ENCODE measurements at regions not wholly inside any gene's neighbourhood (a gene's known extent, or its start where the extent isn't known, plus 50 kb on each side); places are given as distances from the start of the nearest gene placed in this dataset.

DNA sequence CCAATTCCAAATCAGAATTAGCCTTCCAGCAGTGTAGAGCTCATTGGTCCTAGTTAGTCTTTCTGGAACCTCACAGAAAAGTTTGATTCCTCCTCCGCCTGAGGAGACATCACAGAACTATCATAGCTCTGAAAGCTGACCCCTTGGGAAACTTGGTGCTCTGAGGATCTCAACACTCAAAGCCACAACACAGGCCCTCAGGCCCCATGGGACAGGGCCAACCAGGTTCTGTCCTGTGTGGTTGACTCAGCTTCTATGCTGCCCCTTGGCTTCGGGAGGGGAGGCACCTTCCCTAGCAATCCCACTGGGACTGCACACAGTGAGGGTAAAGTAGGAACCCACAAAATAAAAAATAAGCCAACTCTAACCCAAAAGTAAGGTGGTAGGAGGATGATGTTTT lies 237.5 kb upstream of the ECI2 start:
- Histone ChIP-seq H3K9me3 (ENCODE audit: control insufficient read depth in 3 of 3, low read length in 3 of 3) (no peaks in the 10 kb centered on the region), H3K9ac (ENCODE audit: low read depth in 1 of 3, low read length in 3 of 3) (no peak overlapping the region), H3K27me3 (ENCODE audit: control insufficient read depth in 3 of 3, insufficient read depth in 3 of 3, low read length in 3 of 3) (no peaks in the 10 kb centered on the region), H3K36me3 (ENCODE audit: control insufficient read depth in 3 of 3, insufficient read depth in 3 of 3, low read length in 3 of 3) (no peaks in the 10 kb centered on the region), H3K4me1 (ENCODE audit: control insufficient read depth in 3 of 3, insufficient read depth in 3 of 3, low read length in 3 of 3) (peaks cover 36 to 50% (median 46%) of the 10 kb centered on the region in 3 donors), H3K4me3 (ENCODE audit: low read length in 3 of 3) (no peak overlapping the region), H3K27ac (ENCODE audit: low read depth, low read length) (no peak overlapping the region)

DNA sequence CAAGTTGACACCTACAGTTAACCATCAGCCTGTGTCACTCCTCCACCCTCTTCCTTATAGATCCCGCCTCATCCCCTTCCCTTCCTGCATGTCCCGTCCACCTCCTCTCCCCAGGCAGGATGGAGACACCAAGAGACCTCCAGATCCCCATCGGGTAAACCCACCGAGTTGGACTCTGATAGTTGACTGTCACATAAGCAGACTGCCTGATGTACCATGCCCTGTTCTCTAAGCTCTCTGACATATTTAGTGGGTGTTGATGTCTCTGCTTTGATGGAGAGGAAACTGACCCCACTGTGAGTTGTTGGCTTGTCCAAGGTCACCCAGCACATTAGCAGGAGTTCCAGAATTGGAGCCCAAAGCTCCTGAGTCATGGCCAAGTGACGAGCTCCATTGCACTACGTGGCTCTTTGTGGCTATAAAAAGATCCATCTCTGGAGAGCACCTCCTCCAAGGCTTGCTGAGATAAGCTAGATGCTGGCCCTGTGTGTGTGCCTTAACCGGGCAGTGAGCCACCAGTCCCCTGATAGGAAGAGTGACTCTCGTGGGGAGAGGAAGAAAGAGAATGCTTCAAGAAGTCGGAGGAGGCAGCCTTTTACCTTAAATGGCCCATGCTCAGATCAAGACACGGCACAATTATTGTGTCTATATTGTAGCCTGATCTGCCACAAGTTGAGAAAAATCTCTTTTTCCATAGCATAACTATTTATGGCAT lies 236.0 kb upstream of the ECI2 start:
- peak overlapping the region in 2 of 3 donors; percentile 68 to 69 for H3K9ac ChIP-seq (ENCODE audit: low read depth in 1 of 3, low read length in 3 of 3)
- peaks cover 36 to 44% (median 43%) of the 10 kb centered on the region in 3 donors for H3K4me1 ChIP-seq (ENCODE audit: control insufficient read depth in 3 of 3, insufficient read depth in 3 of 3, low read length in 3 of 3)
- no peaks in the 10 kb centered on the region for H3K9me3 ChIP-seq (ENCODE audit: control insufficient read depth in 3 of 3, low read length in 3 of 3)
- peak overlapping the region in 2 of 3 donors; percentile 9 to 22 for H3K4me3 ChIP-seq (ENCODE audit: low read length in 3 of 3)
- H3K36me3 ChIP-seq (ENCODE audit: control insufficient read depth in 3 of 3, insufficient read depth in 3 of 3, low read length in 3 of 3), result no peaks in the 10 kb centered on the region
- H3K27me3 ChIP-seq (ENCODE audit: control insufficient read depth in 3 of 3, insufficient read depth in 3 of 3, low read length in 3 of 3), result no peaks in the 10 kb centered on the region
- H3K27ac ChIP-seq (ENCODE audit: low read depth, low read length), result peak overlapping the region; percentile 82

DNA sequence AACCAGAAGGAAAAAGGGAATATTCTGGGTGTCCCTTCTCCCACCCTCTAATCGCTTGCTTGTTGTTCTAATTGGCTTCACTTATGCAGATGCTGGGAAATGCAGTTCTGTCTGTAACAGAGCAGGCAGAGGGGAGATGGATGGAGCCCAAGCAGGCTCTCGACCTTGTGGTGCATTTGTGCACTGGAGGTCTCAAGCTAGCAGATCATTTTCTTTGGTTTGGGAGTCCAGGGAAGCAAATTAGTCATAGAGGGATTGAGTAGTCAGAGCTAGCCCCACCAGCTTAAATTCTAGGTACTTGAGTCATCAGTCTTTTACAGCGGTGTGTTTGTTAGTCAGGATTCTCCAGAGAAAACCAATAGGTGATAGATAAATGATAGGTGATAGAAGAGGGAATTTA lies 234.7 kb upstream of the ECI2 start:
- Histone ChIP-seq H3K4me3 (ENCODE audit: low read length in 3 of 3) (no peak overlapping the region), H3K36me3 (ENCODE audit: control insufficient read depth in 3 of 3, insufficient read depth in 3 of 3, low read length in 3 of 3) (no peaks in the 10 kb centered on the region), H3K4me1 (ENCODE audit: control insufficient read depth in 3 of 3, insufficient read depth in 3 of 3, low read length in 3 of 3) (peaks cover 36 to 44% (median 43%) of the 10 kb centered on the region in 3 donors), H3K27me3 (ENCODE audit: control insufficient read depth in 3 of 3, insufficient read depth in 3 of 3, low read length in 3 of 3) (no peaks in the 10 kb centered on the region), H3K9ac (ENCODE audit: low read depth in 1 of 3, low read length in 3 of 3) (peak overlapping the region in 2 of 3 donors; percentile 24 to 63), H3K27ac (ENCODE audit: low read depth, low read length) (peak overlapping the region; percentile 3), H3K9me3 (ENCODE audit: control insufficient read depth in 3 of 3, low read length in 3 of 3) (no peaks in the 10 kb centered on the region)

DNA sequence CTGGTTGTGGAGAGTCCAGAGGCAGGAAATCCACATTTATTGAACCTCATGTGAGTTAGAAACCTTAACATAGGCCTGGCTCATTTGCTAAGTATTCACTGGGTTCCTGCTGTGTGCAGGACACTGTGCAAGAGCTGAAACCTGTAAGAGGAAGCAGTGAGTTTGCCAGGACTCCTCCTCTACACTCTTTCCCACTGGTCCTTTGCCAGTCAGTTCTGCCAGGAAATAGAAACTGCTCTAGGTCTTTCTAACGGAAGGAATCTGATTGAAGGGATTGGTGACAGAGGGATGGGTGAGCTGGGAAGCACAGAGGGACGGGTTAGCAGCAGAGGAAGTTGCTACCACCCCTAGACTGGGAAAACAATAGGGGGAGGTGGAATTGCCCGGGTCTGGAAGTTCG lies 234.2 kb upstream of the ECI2 start:
- no peaks in the 10 kb centered on the region for H3K27me3 ChIP-seq (ENCODE audit: control insufficient read depth in 3 of 3, insufficient read depth in 3 of 3, low read length in 3 of 3)
- peaks cover 36 to 44% (median 43%) of the 10 kb centered on the region in 3 donors for H3K4me1 ChIP-seq (ENCODE audit: control insufficient read depth in 3 of 3, insufficient read depth in 3 of 3, low read length in 3 of 3)
- H3K36me3 ChIP-seq (ENCODE audit: control insufficient read depth in 3 of 3, insufficient read depth in 3 of 3, low read length in 3 of 3), result no peaks in the 10 kb centered on the region
- peak overlapping the region; percentile 3 for H3K27ac ChIP-seq (ENCODE audit: low read depth, low read length)
- peak overlapping the region in 2 of 3 donors; percentile 43 to 63 for H3K9ac ChIP-seq (ENCODE audit: low read depth in 1 of 3, low read length in 3 of 3)
- no peaks in the 10 kb centered on the region for H3K9me3 ChIP-seq (ENCODE audit: control insufficient read depth in 3 of 3, low read length in 3 of 3)
- H3K4me3 ChIP-seq (ENCODE audit: low read length in 3 of 3), result no peak overlapping the region

DNA sequence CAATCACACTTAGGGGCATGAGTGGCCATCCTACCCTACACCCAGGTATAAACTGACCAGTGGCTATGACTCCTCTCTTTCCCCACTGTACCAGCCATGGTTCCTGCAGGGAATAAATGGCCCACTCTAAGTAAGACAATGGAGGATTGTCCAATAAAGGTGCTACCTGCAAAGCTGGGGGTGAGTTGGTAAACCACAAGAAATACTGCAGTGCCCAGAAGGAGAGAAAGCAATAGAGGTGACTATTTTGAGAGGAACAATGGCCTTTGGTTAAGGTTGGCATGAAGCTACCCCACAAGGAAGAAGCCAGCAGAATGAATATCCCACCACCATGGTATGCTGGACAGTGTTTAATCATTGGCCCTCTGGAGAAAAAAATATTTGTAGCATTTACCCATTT lies 233.3 kb upstream of the ECI2 start:
- H3K27me3 ChIP-seq (ENCODE audit: control insufficient read depth in 3 of 3, insufficient read depth in 3 of 3, low read length in 3 of 3), result no peaks in the 10 kb centered on the region
- no peak overlapping the region for H3K27ac ChIP-seq (ENCODE audit: low read depth, low read length)
- H3K4me1 ChIP-seq (ENCODE audit: control insufficient read depth in 3 of 3, insufficient read depth in 3 of 3, low read length in 3 of 3), result peaks cover 36 to 37% (median 36%) of the 10 kb centered on the region in 3 donors

DNA sequence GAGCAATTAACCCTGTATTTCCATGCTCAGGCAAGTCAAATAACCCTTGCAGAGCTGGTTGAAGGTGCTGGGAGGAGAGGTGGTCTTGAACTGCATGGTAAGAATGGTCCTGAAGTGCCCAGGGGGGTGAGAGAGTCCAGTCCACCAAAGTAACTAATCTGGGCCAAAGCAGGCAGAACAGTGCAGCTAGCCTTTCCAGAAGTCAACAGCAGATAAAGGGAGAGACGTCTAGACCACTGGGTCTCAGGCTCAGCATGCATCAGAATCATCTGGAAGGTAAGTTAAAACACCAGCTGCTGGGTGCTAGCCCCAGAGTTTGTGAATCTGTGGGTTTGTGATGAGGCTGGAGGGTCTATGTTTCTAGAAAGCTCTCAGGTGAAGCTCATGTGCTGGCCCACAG lies 232.3 kb upstream of the ECI2 start:
- Histone ChIP-seq H3K4me1 (ENCODE audit: control insufficient read depth in 3 of 3, insufficient read depth in 3 of 3, low read length in 3 of 3) (peaks cover 33 to 37% (median 36%) of the 10 kb centered on the region in 3 donors), H3K4me3 (ENCODE audit: low read length in 3 of 3) (no peak overlapping the region), H3K27me3 (ENCODE audit: control insufficient read depth in 3 of 3, insufficient read depth in 3 of 3, low read length in 3 of 3) (no peaks in the 10 kb centered on the region), H3K27ac (ENCODE audit: low read depth, low read length) (no peak overlapping the region), H3K9ac (ENCODE audit: low read depth in 1 of 3, low read length in 3 of 3) (no peak overlapping the region), H3K9me3 (ENCODE audit: control insufficient read depth in 3 of 3, low read length in 3 of 3) (no peaks in the 10 kb centered on the region), H3K36me3 (ENCODE audit: control insufficient read depth in 3 of 3, insufficient read depth in 3 of 3, low read length in 3 of 3) (no peaks in the 10 kb centered on the region)

More for the DNA sequence above, 233.3 kb upstream of the ECI2 start:
- H3K36me3 ChIP-seq (ENCODE audit: control insufficient read depth in 3 of 3, insufficient read depth in 3 of 3, low read length in 3 of 3), result no peaks in the 10 kb centered on the region
- no peak overlapping the region for H3K9ac ChIP-seq (ENCODE audit: low read depth in 1 of 3, low read length in 3 of 3)
- H3K9me3 ChIP-seq (ENCODE audit: control insufficient read depth in 3 of 3, low read length in 3 of 3), result no peaks in the 10 kb centered on the region
- H3K4me3 ChIP-seq (ENCODE audit: low read length in 3 of 3), result no peak overlapping the region

DNA sequence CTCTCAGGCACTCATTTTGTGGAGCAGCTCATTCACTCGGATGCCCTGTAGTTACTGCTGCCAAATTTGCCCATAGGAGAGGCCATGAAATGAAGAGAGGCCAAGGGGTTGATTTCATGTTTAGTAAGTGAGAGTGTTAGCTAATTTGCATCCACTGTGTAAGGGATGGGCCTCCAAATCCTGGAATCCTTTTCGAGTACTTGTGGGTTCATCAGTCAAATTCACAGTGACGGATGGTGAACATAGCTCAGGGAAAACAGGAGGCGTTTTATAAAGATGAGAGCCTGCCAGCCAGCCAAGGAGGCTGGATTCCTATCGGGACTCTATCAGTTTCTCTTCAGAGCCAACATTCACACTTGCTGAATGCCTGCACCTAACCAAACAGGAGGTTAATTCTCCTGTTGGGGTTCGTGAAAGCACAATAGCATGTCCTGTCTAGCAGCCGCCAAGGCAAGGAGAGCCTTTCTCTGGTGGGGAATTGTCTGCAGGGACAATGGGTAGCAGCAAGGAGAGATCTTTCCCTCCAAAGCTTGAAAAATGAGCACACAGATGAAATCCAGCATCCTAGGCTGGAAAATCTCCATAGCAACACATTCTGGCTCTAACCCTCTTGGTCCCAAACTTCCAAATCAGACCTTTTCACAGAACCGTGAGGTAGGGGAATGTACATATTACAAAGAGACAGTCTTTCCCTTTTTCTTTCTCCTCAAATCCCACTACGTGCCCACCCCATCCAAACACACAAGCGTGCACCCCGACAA lies 231.4 kb upstream of the ECI2 start:
- no peaks in the 10 kb centered on the region for H3K36me3 ChIP-seq (ENCODE audit: control insufficient read depth in 3 of 3, insufficient read depth in 3 of 3, low read length in 3 of 3)
- H3K4me3 ChIP-seq (ENCODE audit: low read length in 3 of 3), result no peak overlapping the region
- H3K27ac ChIP-seq (ENCODE audit: low read depth, low read length), result no peak overlapping the region
- H3K27me3 ChIP-seq (ENCODE audit: control insufficient read depth in 3 of 3, insufficient read depth in 3 of 3, low read length in 3 of 3), result no peaks in the 10 kb centered on the region
- H3K9ac ChIP-seq (ENCODE audit: low read depth in 1 of 3, low read length in 3 of 3), result no peak overlapping the region
- no peaks in the 10 kb centered on the region for H3K9me3 ChIP-seq (ENCODE audit: control insufficient read depth in 3 of 3, low read length in 3 of 3)
- peaks cover 27 to 29% (median 29%) of the 10 kb centered on the region in 3 donors for H3K4me1 ChIP-seq (ENCODE audit: control insufficient read depth in 3 of 3, insufficient read depth in 3 of 3, low read length in 3 of 3)

DNA sequence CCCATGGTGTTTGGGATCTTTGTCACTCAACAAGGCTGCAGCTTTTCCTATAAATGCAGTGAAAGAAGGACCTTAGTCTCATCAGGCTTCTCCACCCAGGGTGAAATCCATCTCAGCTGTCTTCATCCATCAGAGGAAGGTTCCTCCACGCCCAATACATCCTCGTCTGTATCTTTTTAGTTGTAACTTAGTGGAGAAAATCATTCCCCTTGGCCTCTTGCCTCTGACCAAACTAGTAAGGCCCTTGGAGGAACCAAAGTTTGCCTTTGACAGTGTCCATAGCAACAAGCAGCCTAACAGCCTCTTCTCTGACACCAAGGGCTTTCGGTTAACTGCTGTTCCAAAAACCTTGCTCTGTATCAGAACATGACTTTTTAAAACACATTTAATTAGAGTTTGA lies 230.3 kb upstream of the ECI2 start:
- H3K9me3 ChIP-seq (ENCODE audit: control insufficient read depth in 3 of 3, low read length in 3 of 3), result no peaks in the 10 kb centered on the region
- H3K4me1 ChIP-seq (ENCODE audit: control insufficient read depth in 3 of 3, insufficient read depth in 3 of 3, low read length in 3 of 3), result peaks cover 15 to 18% (median 18%) of the 10 kb centered on the region in 3 donors
- H3K27ac ChIP-seq (ENCODE audit: low read depth, low read length), result no peak overlapping the region
- no peaks in the 10 kb centered on the region for H3K27me3 ChIP-seq (ENCODE audit: control insufficient read depth in 3 of 3, insufficient read depth in 3 of 3, low read length in 3 of 3)
- H3K36me3 ChIP-seq (ENCODE audit: control insufficient read depth in 3 of 3, insufficient read depth in 3 of 3, low read length in 3 of 3), result no peaks in the 10 kb centered on the region
- H3K9ac ChIP-seq (ENCODE audit: low read depth in 1 of 3, low read length in 3 of 3), result no peak overlapping the region
- no peak overlapping the region for H3K4me3 ChIP-seq (ENCODE audit: low read length in 3 of 3)

DNA sequence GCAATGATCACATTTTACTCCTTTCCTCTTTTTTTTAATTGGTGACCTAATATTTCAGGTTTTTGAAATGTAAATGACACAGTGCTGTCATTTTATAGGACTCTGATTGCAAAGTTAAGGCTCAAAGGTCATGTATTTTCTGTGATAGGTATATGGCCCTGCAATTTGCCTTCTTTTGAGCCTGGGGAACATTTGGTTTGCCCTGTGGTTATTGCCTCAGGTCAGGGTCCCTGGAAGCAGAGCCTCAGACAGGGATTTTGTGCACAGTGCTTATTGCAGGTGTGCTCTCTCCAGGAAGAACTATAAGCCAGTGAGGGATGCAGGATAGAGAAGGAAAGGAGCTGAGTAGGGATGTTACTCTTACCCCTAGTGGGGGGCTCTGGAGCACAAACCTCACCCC lies 229.3 kb upstream of the ECI2 start:
- no peaks in the 10 kb centered on the region for H3K9me3 ChIP-seq (ENCODE audit: control insufficient read depth in 3 of 3, low read length in 3 of 3)
- H3K4me3 ChIP-seq (ENCODE audit: low read length in 3 of 3), result no peak overlapping the region
- H3K36me3 ChIP-seq (ENCODE audit: control insufficient read depth in 3 of 3, insufficient read depth in 3 of 3, low read length in 3 of 3), result no peaks in the 10 kb centered on the region
- no peaks in the 10 kb centered on the region for H3K27me3 ChIP-seq (ENCODE audit: control insufficient read depth in 3 of 3, insufficient read depth in 3 of 3, low read length in 3 of 3)
- no peak overlapping the region for H3K9ac ChIP-seq (ENCODE audit: low read depth in 1 of 3, low read length in 3 of 3)
- no peak overlapping the region for H3K27ac ChIP-seq (ENCODE audit: low read depth, low read length)
- peaks cover 9 to 12% (median 11%) of the 10 kb centered on the region in 3 donors for H3K4me1 ChIP-seq (ENCODE audit: control insufficient read depth in 3 of 3, insufficient read depth in 3 of 3, low read length in 3 of 3)

DNA sequence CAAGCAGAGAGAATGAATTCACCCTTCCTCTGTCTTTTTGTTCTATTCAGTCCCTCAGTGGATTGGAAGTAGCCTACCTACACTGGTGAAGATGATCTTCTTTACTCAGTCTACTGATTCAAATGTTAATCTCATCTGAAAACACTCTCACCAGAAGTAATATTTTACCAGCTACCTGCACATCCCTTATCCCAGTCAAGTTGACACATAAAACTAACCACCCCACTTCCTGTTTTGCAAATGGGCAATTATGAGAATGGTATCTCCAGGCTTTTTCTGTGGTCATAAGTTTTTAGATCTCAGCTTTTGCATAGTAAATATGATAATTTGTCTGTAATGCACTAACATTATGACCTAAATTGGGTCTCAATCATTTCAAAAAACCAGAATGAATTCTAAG lies 228.8 kb upstream of the ECI2 start:
- H3K27me3 ChIP-seq (ENCODE audit: control insufficient read depth in 3 of 3, insufficient read depth in 3 of 3, low read length in 3 of 3), result no peaks in the 10 kb centered on the region
- no peak overlapping the region for H3K9ac ChIP-seq (ENCODE audit: low read depth in 1 of 3, low read length in 3 of 3)
- H3K4me1 ChIP-seq (ENCODE audit: control insufficient read depth in 3 of 3, insufficient read depth in 3 of 3, low read length in 3 of 3), result peaks cover 7 to 10% (median 9%) of the 10 kb centered on the region in 3 donors
- H3K4me3 ChIP-seq (ENCODE audit: low read length in 3 of 3), result no peak overlapping the region
- H3K36me3 ChIP-seq (ENCODE audit: control insufficient read depth in 3 of 3, insufficient read depth in 3 of 3, low read length in 3 of 3), result no peaks in the 10 kb centered on the region
- no peak overlapping the region for H3K27ac ChIP-seq (ENCODE audit: low read depth, low read length)
- no peaks in the 10 kb centered on the region for H3K9me3 ChIP-seq (ENCODE audit: control insufficient read depth in 3 of 3, low read length in 3 of 3)
